Ovary (tissue), 3 donors: ENCODE measurements at regions not wholly inside any gene's neighbourhood (a gene's known extent, or its start where the extent isn't known, plus 50 kb on each side); places are given as distances from the start of the nearest gene placed in this dataset.

Experiments used
- EP300 ChIP-seq: sonication (generic); formaldehyde crosslinking; IDR thresholded peaks from one replicate; pipeline ENCODE4 v1.6.1; 2017; ENCODE audit warnings: antibody characterized with exemption
- TF ChIP-seq, protein P1 (sequence below), 3 donors: fragments of 450-650 bp in 2 of 3; fragments of 200-600 bp in 1 of 3; IDR thresholded peaks; one replicate each; pipeline versions ENCODE4 v1.5.1 to v1.8.0; 2016 to 2022; ENCODE audit warnings: antibody characterized with exemption in 3 of 3, mild to moderate bottlenecking in 1 of 3
- donor health status: DM: no; HTN: no; CAD: no.

DNA sequence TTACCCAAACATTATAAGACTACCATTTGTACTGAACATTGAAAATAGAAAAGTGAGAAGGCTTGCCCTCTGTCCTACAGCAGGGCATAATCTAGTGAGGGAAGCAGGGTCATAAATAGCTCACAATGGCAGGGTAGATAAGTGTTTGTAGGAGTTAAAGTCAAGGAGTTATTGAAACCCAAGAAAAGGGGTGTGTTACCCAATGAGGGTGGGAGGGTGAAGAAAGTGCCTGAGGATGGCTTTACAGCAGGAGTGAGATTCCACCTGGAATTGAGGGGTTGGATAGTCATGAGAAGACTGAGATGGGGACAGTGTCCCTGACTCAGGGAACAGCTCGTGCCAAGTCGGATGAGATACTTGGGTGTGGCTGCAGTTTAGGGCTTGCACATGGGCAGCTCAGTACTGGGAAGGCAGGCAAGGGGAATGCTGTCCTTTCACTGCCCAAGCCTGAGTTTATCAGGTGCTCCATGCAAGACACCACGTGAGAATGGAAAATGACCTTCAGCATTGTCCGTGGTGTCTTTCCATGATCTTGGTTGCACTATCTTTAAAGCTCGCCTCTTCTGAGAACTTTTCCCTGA lies 393.2 kb upstream of the MAF start:
- TF ChIP-seq, protein P1, sequence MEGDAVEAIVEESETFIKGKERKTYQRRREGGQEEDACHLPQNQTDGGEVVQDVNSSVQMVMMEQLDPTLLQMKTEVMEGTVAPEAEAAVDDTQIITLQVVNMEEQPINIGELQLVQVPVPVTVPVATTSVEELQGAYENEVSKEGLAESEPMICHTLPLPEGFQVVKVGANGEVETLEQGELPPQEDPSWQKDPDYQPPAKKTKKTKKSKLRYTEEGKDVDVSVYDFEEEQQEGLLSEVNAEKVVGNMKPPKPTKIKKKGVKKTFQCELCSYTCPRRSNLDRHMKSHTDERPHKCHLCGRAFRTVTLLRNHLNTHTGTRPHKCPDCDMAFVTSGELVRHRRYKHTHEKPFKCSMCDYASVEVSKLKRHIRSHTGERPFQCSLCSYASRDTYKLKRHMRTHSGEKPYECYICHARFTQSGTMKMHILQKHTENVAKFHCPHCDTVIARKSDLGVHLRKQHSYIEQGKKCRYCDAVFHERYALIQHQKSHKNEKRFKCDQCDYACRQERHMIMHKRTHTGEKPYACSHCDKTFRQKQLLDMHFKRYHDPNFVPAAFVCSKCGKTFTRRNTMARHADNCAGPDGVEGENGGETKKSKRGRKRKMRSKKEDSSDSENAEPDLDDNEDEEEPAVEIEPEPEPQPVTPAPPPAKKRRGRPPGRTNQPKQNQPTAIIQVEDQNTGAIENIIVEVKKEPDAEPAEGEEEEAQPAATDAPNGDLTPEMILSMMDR (IDR thresholded peaks at IDR 0.05): no peak
- no peak for TF ChIP-seq EP300
